Cerebellar cortex (tissue), 1 donor: ENCODE measurements at regions not wholly inside any gene's neighbourhood (a gene's known extent, or its start where the extent isn't known, plus 50 kb on each side); places are given as distances from the start of the nearest gene placed in this dataset.

ENCODE experiments used
- DNase-seq: peaks from one replicate; pipeline ENCODE4 v3.0.0-alpha.2; 2015; ENCODE audit warnings: low spot score

- DNase-seq = no peak
These were observed 95.5 kb downstream of the FAM204A start for GRCh38 chr10:118246332-118247295.

- DNase-seq = no peak
These were observed 98.2 kb downstream of the FAM204A start for GRCh38 chr10:118243907-118244306.

GRCh38 chr10:118241229-118242137, 100.6 kb downstream of the FAM204A start:
- DNase-seq = peak; percentile 84

GRCh38 chr10:118239236-118239630, 102.9 kb downstream of the FAM204A start:
- DNase-seq = no peak

DNA sequence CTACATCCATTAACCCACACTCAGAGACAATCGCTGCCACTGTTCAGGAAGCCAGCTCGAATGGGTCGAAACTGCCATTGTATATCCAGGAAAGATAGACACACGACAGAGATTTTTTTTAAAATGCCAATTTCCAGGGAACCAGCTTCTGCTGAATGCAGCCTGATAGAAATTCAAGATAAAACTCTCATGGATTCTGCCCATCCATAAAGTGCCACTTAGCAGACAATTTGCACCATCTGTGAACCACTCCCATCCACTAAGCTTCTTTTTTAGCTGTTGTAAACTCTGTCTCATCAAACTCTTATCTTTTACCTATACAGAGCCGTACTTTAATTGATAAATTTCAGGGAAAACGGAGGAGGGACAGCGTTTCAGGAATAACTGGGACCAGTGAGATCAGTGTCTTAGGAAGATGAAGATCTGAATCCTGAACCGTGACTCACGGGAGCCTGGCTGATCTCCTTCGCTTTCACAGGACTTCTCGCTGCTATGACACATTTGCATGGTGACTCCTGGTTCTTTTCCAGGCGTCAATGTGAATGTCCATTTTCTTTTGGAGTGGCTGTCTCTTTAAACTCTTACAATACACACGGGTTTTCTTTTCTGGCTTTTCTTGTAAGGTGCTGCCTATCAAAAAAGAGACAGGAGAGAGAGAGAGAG, 103.4 kb downstream of the FAM204A start:
- no peak for DNase-seq

DNA sequence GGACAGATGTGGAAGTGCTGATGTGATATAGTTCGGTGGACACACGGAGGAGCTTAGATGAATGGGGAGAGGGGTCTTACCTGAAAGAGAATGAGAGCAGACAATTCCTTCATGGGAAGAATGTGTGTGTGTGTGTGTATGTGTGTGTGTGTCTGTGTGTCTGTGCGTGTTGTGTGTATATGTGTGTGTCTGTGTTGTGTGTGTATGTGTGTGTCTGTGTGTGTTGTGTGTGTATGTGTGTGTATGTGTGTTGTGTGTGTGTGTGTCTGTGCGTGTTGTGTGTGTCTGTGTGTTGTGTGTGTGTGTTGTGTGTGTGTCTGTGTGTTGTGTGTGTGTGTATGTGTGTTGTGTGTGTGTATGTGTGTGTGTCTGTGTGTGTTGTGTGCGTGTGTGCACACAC, 104.2 kb downstream of the FAM204A start:
- DNase-seq = no peak

DNA sequence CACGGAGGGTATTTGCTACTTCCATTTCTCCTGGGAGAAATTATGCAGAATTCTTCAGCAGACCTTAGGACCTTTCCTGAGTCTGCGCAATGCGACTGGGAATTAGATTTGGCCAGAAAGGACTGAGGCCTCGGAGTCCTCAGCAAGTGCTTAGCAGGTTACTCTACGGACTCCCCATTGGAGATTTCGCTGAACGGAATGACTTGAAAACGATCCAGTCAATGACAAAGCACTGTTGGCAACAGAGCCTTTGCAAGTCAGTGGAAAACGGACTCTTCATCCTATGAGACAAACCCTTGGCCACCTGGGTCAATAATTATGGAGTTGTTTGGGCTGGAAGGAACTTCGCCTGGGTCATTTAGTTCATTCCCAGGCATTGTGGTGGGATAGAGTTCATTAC, 107.4 kb downstream of the FAM204A start:
- DNase-seq = no peak

GRCh38 chr10:118220346-118220850, 121.7 kb downstream of the FAM204A start:
- DNase-seq = no peak

- DNase-seq = no peak
These were observed 123.6 kb downstream of the FAM204A start for GRCh38 chr10:118218562-118218961.

- no peak for DNase-seq
These were observed 125.5 kb downstream of the FAM204A start for GRCh38 chr10:118216571-118217170.

DNA sequence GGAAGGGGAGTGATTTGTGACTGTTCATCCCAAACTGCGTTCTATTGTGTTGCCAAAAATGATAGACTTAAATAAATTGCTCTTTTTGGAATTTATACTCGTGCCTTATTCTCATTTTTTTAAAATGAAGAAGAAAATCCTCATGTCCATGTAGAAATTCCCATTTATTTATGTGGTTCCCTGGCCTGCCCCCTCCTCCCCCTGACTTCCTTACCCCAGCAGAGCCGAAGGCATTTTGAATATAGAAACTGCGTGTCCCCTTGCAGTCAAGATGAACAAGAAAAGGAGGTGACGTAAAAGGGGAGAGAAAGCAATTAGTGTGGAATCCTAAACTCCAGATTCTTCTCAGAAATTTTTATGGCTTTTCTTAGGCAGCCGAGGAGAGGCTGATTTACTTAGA, 126.1 kb downstream of the FAM204A start:
- DNase-seq = no peak

- DNase-seq = no peak
These were observed 127.3 kb downstream of the FAM204A start for GRCh38 chr10:118214776-118215175.

DNA sequence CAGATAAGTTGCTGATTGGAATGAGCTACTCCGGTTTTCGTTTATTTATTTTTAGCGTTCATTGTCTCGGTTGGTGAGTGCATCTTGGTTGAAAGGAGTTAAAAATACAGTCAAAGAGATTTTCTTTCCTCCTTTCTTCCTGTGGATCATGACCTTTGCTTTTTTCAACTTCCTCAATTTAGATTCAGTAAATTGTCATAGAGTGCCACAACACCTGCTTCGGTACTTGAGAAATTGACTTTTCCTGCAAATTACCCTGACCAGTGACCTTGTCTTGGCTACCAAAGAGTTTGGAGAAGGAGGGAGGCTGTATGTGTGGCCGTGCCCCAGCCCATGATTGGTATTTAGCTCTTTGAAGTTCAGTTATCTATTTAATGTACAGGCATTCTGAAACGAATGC, 128.7 kb downstream of the FAM204A start:
- no peak for DNase-seq

GRCh38 chr10:118210276-118210675, 131.8 kb downstream of the FAM204A start:
- no peak for DNase-seq

DNA sequence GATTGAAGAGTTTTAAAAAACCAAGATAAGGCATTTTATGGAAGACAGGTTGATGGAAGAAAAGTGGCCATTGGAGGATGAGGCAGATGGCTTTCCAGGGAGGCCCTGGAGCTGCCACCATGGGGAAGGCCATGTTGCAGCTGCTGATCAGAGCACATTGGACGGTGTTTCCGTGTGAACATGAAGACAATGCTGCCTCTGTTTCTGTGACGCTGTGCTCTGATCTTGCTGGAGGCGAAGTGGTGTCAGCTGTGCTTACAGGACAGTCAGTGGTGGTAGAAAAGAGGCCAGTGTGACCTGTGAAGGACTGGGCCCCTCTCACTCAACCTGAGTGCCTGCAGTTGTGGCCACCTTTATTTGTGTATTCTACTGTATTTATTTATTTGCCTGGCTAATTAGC, 132.9 kb downstream of the FAM204A start:
- no peak for DNase-seq

GRCh38 chr10:118207470-118208007, 134.6 kb downstream of the FAM204A start:
- DNase-seq = no peak

GRCh38 chr10:118204292-118204943, 137.7 kb downstream of the FAM204A start:
- no peak for DNase-seq

DNA sequence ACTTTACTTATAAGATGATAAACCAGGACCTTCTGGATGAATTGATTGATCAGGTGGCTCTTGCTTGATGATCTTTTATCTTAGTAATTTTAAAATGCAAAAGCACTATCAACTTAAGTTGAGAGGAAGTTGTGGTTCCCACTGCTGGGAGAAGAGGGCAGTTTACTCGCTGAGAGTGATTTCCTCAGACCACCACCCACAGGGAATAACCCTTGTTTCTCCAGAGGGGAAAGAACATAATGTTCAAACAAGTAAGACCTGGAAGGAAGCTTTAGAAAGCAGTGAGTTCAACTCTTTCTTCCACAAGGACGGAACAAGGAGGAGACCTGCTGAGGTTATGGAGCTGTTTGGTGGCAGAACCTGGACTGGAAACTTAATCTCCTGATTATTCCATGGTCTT, 138.7 kb downstream of the FAM204A start:
- no peak for DNase-seq

DNA sequence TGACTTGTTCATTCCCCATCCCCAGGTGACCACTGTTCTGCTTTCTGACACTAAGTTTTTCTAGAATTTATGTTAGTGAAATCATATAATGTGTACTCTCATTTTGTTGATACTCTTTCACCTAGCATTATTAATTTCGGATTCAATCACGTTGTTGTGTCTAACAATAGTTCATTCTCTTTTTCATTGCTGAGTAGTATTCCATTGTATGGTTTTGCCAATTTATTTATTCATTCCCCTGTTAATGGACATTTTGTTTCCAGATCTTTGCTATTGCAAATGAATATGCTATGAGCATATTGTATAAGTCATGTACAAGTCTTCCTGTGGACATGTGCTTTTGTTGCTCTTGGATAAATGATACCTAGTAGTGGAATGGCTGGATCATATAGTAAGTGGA, 146.4 kb downstream of the FAM204A start:
- DNase-seq = no peak

DNA sequence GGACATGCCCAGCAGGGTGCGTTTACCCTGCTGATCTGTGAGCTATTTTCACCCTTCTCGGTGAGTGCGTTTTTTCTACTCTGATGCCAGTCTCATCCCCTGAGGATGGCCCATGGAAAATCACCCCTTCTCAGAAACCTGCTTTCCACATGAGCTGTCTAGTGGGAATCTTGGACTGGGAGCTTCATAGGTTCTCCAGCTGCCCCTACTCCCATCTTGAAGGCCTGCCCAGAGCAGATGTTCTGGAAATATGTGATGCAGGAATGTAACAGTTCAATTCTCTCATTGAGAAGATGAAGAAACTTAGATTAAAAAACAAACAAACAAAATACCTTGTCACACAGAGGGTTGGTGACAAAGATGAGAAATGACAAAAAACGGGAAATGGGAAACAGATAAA, 146.9 kb upstream of the RAB11FIP2 start:
- no peak for DNase-seq

DNA sequence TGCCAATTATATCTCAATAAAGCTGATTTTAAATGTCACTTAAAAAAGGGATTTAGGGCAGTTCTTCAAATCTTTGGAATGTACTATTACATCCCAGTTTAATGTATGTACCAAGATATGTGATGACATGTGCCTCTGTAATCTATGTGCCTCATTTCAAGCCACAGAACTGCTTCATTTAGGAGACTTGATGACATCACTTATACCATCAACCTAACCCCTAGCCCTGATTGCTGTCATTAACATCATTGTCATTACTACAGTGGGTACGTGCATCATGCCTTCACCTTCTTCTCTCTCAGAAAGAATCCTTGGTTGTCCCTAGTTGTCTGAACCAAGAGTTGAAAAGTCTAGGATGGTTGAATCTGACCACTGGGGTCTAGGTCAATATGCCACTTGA, 134.3 kb upstream of the RAB11FIP2 start:
- DNase-seq = no peak
